ENCODE measurements at regions not wholly inside any gene's neighbourhood (a gene's known extent, or its start where the extent isn't known, plus 50 kb on each side); places are given as distances from the start of the nearest gene placed in this dataset.

DNA sequence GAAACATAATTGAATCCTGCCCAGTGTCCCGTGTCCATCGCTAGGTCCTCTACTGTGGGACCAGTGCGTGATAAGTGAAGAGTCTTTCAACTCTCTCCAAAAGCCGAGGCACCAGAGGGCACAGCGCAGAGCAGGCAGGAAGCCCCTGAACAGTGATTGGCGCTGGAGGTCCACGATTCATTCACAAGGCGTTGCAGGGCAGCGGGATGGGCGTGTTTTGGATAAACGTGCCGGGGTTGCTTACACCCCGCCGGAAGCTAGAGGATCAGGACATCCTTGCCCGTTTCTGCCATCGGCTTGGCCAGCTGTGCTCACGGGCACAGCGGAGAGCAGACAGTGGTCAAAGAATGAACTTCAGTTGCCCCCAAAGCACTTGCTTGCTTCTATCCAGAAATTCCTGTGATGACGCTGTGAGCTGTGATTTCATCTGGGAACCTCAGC lies 86.0 kb upstream of the PFKP start:
- no peak for DNase-seq (ENCODE audit: low read depth in 2 of 2)

GRCh38 chr10:2980791-2981360 lies 86.5 kb upstream of the PFKP start:
- DNase-seq (ENCODE audit: low read depth in 2 of 2): no peak

DNA sequence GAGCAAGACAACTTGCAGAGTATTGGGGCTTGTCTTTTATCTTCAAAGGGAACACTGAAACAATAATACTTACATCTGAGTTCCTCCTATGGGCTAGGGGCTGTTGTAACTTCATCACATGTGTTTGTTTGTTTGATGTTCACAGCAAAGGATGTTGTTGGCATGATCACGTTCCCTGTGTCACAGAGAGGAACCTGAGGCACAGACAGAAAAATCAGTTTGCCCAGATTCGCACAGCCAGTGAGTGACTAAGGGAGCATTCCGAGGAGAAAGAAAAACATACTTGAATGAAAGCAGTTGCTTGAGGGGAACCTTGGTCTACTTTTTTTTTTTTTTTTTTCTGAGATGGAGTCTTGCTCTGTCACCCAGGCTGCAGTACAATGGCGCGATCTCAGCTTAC lies 87.2 kb upstream of the PFKP start:
- DNase-seq (ENCODE audit: low read depth in 2 of 2): no peak

GRCh38 chr10:2979306-2979705 lies 88.0 kb upstream of the PFKP start:
- DNase-seq (ENCODE audit: low read depth in 2 of 2): no peak

- DNase-seq (ENCODE audit: low read depth in 2 of 2): no peak
Observed at GRCh38 chr10:2978574-2979273, 88.6 kb upstream of the PFKP start.

DNA sequence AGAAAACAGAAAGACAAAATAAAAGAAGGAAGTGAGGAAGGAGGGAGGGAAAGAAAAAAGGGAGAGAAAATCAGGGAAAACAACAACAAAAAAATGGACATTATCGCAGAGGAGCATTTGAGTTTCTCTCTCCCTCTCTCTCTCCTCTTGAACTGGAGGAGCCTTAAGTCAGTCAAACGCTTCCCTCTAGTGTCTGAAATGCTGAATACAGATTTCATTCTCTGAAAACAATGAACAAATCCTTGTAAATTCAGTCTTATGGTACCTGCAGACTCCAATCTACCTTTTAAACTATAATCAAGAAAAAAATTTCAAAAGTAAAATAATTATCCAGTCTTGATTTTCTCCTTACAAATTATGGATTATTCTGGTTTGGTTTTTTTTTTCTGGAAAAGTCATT lies 89.2 kb upstream of the PFKP start:
- no peak for DNase-seq (ENCODE audit: low read depth in 2 of 2)

DNA sequence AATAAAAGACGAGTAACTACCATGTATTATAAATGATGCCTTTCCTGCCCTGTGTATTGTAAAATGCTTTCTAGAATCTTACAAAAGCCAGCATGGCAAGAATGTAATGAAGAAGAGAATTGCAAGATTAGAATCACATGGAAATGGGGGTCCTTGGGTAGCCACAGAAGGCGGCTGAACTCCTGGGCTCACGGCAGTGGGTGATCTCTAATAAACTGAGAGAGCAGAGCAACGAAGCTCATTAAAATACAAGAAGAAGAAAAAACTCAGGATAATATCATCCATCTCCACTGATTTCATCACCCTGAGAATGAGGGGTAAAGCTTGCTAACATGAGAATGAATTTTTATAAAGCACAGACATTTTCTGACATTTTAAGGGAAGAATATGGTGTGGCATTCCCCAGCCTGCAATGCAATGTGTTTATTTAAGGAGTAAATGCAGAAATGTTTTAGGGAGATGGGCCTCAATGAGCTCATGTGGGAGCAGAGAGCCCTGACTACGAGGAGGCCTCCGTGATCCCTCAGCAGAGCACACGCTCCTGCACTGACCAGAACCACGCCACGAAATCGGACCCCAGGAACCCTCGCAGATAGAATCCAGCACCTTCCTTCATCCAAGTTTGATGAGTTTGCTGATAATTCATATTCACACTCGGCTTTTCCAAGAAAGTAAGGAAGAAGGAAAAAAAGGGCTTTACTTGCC lies 92.7 kb upstream of the PFKP start:
- DNase-seq (ENCODE audit: low read depth in 2 of 2): no peak

GRCh38 chr10:2974083-2974482 lies 93.3 kb upstream of the PFKP start:
- no peak for DNase-seq (ENCODE audit: low read depth in 2 of 2)

- DNase-seq (ENCODE audit: low read depth in 2 of 2): no peak
Observed at GRCh38 chr10:2972810-2973209, 94.5 kb upstream of the PFKP start.

GRCh38 chr10:2972216-2972615 lies 95.1 kb upstream of the PFKP start:
- no peak for DNase-seq (ENCODE audit: low read depth in 2 of 2)

DNA sequence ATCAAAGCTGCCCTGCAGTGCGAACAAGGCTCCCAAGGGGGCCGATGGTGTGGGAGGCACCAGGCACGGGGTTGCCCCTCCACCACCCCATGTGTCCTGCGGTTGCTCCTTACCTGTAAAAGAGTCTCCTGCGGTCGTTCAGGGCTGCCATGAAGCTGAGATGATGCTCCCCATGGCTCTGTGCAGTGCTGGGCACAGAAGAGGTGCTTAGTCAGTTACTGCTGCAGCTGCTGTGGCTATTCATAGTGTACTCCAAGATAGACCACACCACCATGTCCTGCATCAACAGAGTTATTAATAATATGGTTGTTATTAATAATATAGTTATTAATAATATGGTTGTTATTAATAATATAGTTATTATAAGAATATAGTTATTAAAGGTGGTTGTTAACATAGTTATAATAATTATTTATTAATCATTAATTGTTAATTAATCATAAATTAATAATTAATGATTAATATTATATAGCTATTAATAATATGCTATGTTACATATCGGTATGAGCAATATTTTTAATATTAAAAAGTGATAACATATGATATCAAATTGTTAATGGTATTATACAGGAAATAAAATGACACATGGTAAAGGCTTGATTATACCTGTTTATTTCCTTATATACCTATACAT lies 97.0 kb upstream of the PFKP start:
- no peak for DNase-seq (ENCODE audit: low read depth in 2 of 2)

- no peak for DNase-seq (ENCODE audit: low read depth in 2 of 2)
Observed at GRCh38 chr10:2968401-2969058, 98.8 kb upstream of the PFKP start.

GRCh38 chr10:2966134-2966533 lies 101.2 kb upstream of the PFKP start:
- DNase-seq (ENCODE audit: low read depth in 2 of 2): no peak

DNA sequence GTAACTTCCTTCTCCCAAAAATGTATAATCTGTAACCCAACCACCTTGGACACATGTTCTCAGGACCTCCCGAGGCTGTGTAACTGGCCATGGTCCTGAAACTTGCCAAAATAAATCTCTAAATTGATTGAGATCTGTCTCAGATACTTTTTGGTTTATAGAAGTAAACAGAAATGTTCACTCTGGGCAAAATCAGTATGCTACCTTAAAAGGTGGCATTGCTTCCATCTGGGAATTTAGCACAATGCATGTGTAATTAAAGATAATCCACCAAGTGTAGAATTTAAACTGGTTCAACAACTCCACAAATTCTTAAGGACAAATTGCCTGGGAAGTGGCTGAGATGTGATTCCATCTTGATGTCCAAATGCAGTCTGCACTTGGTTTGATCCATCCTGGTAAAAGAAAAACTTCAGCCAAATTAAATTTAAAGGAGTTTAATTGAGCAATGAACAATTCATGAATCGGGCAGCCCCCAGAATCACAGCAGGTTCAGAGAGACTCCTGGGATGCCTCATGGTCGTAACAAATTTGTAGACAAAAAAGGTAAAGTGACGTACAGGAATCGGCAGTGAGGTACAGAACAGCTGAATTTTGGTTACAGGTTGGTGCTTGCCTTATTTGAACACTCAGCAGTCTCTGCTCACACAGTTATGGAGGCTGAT lies 102.6 kb upstream of the PFKP start:
- no peak for DNase-seq (ENCODE audit: low read depth in 2 of 2)

DNA sequence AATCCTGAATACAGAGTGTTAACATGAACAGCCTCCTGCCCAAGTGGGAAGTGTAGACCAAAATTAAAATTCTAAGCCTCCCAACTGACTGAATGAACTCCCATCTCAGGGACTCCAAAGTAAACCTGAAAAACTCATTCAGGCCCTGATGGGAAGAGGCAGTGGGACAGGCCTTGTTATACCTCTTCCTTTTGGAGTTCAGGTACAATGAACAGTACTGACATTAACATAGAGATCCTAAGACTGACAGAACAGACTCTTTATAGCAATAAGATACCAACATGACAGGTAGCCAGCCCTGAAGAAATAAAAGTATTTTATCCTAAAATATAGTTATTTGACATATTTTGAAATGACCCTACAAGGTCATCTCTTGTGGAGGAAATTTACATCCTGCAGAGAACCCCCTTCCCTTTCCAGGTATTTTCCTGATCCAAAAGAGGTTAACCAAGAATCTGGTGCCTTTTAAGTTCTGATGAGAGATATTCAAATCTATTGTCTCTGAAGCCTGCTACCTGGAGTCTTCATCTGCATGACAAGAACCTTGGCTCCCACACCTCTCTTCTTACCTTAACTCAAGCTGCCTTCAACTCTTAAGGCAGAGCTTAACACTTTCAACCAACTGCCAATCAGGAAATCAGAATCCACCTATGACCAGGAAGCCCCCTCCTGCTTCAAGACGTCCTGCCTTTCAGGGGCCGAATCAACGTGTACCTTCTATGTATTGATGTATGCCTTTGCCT lies 103.3 kb upstream of the PFKP start:
- no peak for DNase-seq (ENCODE audit: low read depth in 2 of 2)

GRCh38 chr10:2962194-2962593 lies 105.2 kb upstream of the PFKP start:
- no peak for DNase-seq (ENCODE audit: low read depth in 2 of 2)

GRCh38 chr10:2958659-2959058 lies 108.7 kb upstream of the PFKP start:
- DNase-seq (ENCODE audit: low read depth in 2 of 2): no peak

GRCh38 chr10:2957785-2958184 lies 109.6 kb upstream of the PFKP start:
- DNase-seq (ENCODE audit: low read depth in 2 of 2): no peak

GRCh38 chr10:2955064-2955463 lies 112.3 kb upstream of the PFKP start:
- DNase-seq (ENCODE audit: low read depth in 2 of 2): no peak

- no peak for DNase-seq (ENCODE audit: low read depth in 2 of 2)
Observed at GRCh38 chr10:2953495-2953894, 113.9 kb upstream of the PFKP start.

- no peak for DNase-seq (ENCODE audit: low read depth in 2 of 2)
Observed at GRCh38 chr10:2951235-2951835, 116.0 kb upstream of the PFKP start.

Measured in stimulated activated CD8-positive, alpha-beta memory T cell treated with anti-CD3 and anti-CD28 coated beads, Interleukin-2, amount 100 ng/mL, for 1 hour (primary cell).